GM19023 (cell line): ENCODE measurements at regions not wholly inside any gene's neighbourhood (a gene's known extent, or its start where the extent isn't known, plus 50 kb on each side); places are given as distances from the start of the nearest gene placed in this dataset.
"Not testable (repeated sequence)": the region's sequence is repeated elsewhere in the genome, so short reads cannot be mapped to it uniquely, and the experiment has no call there.

ENCODE experiments used
- ATAC-seq: cut with Tn5 transposase; IDR thresholded peaks from one replicate; pipeline ENCODE4 v1.9.1; 2021; ENCODE audit warnings: mild to moderate bottlenecking, moderate library complexity; ENCODE audit not compliant: unreplicated experiment

GRCh38 chr6:21908161-21908848 lies 314.8 kb downstream of the SOX4 start:
- no peak for ATAC-seq

DNA sequence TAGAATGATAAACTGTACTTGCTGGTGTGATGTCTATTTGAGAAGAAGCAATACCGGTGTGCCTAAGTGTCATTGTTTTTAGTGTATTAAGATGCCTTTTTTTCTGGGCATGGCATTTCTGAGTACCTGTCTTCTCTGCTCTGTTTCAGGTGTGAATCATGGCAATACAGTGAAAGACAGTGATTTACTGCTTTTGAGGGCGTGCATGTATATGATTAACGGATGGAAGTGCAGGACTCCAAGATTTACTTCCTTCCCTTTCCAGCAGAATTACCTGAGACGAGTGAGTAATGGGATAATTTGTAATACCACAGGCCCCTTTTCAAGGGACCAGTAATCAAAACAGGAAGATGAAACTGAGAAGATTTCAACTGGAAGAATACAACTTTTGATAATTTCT lies 315.8 kb downstream of the SOX4 start:
- no peak for ATAC-seq

- no peak for ATAC-seq
These were observed 317.7 kb downstream of the SOX4 start for GRCh38 chr6:21911208-21911607.

DNA sequence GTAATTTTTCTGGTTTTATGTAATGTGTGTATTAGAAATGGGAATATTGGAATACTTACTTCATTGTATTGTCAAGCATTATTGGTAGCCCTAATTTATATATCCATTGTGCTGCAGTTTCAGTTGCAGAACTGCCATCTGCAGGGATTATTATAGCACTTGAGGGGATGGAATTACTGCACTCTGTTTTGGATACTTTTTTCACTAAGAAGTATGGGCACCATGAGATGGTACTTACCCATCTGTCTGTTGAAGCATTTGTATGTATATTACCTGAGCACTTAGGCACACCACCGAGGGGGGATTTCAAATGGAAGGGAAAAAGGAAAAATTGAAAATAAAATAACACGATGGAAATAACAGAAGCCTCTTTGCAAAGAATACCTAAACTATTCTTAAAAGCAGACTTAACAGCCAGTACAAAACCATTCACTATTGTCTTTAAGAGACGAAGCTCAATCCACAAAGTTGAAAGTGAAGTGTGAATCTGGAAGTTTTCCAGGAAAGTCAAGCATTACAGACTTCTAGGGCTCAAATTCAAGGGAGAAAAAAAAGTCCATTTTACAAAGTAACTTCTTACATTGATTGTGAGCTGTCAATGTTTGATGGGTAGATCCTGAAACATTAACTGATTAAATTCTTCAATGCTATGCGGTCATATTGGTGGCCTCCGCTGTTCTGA lies 318.7 kb downstream of the SOX4 start:
- no peak for ATAC-seq

GRCh38 chr6:21914121-21914973 lies 320.8 kb downstream of the SOX4 start:
- ATAC-seq = no peak

- ATAC-seq = no peak
These were observed 322.2 kb downstream of the SOX4 start for GRCh38 chr6:21915707-21916260.

- ATAC-seq = no peak
These were observed 324.5 kb downstream of the SOX4 start for GRCh38 chr6:21918041-21918440.

DNA sequence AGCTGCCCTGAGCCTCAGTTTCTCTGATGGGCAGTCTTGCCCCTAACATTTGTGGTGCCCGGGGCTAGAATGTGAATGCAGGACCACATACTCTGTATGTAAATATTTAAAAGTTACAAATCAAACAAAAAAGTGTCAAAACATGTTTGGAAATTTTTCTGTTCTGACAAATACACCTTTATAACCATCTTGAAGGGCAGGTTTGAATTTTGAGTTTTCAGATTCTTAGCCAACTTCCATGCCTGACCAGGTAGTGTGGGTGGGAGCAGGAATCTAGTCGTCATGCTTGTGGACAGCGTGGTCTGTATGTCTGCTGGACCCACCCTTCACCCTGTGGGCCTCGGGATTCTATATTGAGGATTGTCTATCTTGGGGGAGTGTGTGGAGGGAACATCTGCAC lies 325.1 kb downstream of the SOX4 start:
- no peak for ATAC-seq

DNA sequence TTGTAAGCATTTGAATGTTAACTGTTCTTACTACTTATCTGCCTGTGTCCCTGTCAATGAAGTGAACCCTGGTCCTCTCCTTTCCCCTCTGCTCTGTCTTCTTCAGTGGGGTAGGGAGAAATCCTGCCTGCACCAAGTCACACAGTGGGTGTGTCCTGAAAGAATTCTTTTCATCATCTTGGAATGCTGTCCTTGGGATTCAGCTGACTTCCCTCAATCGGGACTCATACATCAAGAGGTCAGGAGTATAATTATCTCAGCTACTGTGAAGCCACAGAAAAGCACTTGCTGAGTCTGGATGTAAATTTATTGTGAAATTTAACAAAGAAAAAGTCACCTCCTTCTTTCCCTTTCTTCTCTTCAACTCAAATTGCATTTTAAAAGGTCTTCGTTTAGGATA lies 328.5 kb downstream of the SOX4 start:
- no peak for ATAC-seq

DNA sequence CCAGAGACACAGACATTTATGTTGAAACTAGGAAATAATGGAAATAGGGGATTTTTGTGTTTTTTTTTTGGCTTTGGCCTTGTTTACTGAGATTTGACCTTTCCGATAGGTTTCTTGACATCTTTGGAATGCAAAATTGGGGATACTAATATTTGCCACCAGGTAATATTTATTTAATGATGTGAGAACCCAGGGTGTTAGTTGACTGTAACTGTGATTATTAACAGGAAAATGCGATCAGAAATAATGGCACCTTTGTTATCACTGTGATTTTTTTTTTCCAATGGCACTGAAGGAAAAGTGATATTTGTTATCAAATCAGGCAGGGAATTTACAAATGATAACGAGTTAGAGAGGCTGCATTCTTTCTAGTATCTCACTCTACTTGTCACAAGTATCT lies 330.5 kb downstream of the SOX4 start:
- no peak for ATAC-seq

DNA sequence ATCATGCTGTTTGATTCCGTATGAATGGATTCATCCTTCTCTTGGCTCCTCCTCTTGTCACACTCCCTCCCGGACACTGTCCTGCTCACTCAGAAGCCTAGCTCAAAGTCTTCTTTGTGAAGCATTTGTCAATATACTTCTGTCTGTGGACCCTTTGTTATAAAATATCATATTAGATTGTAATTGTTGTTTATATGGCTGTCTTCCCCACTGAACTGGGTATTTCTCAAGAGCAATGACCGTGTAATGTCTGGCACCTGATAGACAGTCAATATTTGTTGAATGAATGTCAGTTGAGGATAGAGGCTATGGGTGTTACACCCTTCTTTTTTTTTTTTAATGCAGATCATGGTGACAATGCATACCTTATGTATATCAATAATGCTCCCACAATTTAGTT lies 335.3 kb downstream of the SOX4 start:
- ATAC-seq = no peak

DNA sequence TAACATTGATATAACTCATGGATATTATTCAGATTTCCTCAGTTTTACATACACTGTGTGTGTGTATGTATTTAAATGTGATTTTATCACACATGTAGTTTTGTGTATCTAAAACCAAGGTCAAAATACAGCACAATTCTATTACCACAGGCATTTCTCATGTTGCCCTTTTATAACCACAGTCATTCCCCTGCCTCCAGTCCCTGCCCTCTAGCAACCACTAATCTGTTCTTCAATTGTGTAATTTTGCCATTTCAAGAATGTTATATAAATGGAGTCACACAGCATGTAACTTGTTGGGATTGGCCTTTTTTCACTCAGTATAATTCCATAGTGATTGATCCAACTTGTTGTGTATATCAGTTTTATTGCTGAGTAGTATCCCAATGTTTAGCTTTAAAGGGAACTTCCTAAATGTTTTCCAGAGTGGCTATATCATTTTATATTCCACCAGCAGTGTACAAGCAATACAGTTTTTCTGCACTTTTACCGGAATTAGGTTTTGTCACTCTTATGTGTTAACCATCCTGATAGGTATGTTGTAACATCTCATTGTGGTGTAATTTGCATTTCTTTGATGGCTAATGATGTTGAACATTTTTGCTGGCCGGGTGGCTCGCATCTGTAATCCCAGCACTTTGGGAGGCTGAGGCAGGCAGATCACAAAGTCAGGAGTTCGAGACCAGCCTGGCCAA lies 338.2 kb downstream of the SOX4 start:
- no peak for ATAC-seq

DNA sequence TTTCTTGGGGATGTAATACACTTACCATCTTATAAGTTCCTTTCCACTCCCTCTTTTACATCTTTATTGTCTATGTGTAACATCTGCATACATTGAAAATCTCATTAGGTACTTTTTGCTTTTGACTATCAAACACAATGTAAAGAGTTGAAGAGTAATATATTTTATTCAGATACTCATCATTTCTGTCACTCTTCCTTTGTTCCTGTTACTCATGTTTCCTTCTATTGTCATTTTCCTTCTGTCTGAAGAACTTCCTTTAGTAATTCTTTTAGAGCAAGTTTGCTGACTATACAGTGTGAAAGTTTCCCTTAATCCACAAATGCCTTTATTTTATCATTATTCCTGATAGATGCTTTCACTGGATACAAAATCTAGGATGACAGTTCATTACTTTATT lies 339.8 kb downstream of the SOX4 start:
- ATAC-seq = no peak

DNA sequence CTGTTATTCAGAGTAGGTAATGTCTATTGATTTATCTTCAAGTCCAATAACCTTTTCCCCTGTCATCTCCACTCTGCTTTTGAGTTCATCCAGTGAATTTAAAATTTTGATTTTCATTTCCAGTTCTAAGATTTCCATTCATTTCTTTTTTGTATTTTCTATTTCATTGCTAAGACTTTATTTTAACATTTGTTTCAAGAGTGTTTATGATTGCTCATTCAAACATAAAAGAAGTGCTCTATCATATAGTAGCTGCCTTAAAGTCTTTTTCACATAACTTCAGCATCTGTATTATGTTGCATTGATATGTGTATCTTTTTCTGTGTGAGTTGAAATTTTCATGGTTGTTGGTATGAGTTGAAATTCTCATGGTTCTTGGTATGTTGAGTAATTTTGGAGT lies 341.6 kb downstream of the SOX4 start:
- no peak for ATAC-seq

- no peak for ATAC-seq
These were observed 342.0 kb downstream of the SOX4 start for GRCh38 chr6:21935561-21936028.

- ATAC-seq = no peak
These were observed 343.9 kb downstream of the SOX4 start for GRCh38 chr6:21937466-21937865.

DNA sequence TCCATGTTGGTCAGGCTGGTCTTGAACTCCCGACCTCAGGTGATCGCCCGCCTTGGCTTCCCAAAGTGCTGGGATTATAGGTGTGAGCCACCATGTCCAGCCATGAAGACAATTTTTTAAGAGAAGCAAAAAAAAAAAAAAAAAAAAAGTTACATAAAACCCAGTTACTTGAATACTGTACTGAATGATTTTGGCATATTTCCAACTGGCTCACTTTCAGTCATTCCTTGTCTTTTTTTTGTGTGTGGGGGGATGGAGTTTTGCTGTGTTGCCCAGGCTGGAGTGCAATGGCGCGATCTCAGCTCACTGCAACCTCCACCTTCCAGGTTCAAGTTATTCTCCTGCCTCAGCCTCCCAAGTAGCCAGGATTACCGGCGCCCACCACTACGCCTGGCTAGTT lies 345.5 kb downstream of the SOX4 start:
- not testable (repeated sequence) for ATAC-seq

- no peak for ATAC-seq
These were observed 348.4 kb downstream of the SOX4 start for GRCh38 chr6:21941926-21942325.

- no peak for ATAC-seq
These were observed 349.3 kb downstream of the SOX4 start for GRCh38 chr6:21942897-21943296.

DNA sequence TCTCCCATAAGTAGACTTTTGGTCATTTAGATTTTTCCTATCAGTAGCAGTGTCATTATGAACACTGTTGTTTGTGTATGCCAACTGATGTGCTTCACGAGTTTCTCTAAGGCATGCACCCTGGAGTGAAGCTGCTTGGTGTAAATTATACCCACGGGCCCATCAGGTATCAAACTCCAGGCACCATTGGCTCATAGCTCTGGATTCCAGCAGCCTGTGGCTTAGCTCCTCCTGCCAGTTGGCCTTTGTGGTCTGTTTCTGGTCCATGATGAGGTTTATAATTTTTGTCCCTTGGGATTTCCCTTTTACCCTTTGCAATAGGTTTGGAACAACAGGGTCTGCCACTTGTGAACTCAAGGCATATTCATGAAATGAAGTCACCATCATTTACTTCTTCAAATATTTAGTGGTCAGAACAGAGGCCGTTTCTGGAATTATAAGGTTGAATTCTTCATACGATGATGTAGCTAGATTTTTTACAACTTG lies 350.5 kb downstream of the PRL start:
- no peak for ATAC-seq

- not testable (repeated sequence) for ATAC-seq
These were observed 349.6 kb downstream of the PRL start for GRCh38 chr6:21947227-21947626.
